Loucy (cell line): ENCODE measurements at regions not wholly inside any gene's neighbourhood (a gene's known extent, or its start where the extent isn't known, plus 50 kb on each side); places are given as distances from the start of the nearest gene placed in this dataset.

ENCODE experiments used
- H2AFZ ChIP-seq: fragments of 200-600 bp; sonication (generic); 2 replicates; pipeline ENCODE4 v1.6.0; 2016; ENCODE audit warnings: antibody characterized with exemption, mild to moderate bottlenecking, low read length, moderate library complexity
- H3F3A ChIP-seq: fragments of 200-600 bp; 2 replicates; pipeline ENCODE4 v1.6.0; 2016; ENCODE audit warnings: antibody characterized with exemption, low read depth, mild to moderate bottlenecking
- H3K27me3 ChIP-seq: fragments of 200-600 bp; sonication (generic); 2 replicates; pipeline ENCODE4 v1.6.1; 2014; ENCODE audit warnings: low read length, mild to moderate bottlenecking; ENCODE audit not compliant: insufficient read depth, poor library complexity, severe bottlenecking
- H3K36me3 ChIP-seq: fragments of 200-600 bp; sonication (generic); 2 replicates; pipeline ENCODE4 v1.6.1; 2016; ENCODE audit warnings: low read length; ENCODE audit not compliant: insufficient read depth
- H3K4me1 ChIP-seq: fragments of 200-600 bp; sonication (generic); 2 replicates; pipeline ENCODE4 v1.5.1; 2014; ENCODE audit warnings: low read length, mild to moderate bottlenecking; ENCODE audit not compliant: insufficient read depth, poor library complexity, severe bottlenecking
- H3K4me2 ChIP-seq: fragments of 200-600 bp; sonication (generic); 2 replicates; pipeline ENCODE4 v1.6.0; 2014; ENCODE audit warnings: antibody characterized with exemption, low read length, low read depth, mild to moderate bottlenecking; ENCODE audit not compliant: poor library complexity, severe bottlenecking
- H3K4me3 ChIP-seq: fragments of 200-600 bp; sonication (generic); 2 replicates; pipeline ENCODE4 v1.5.1; 2014; ENCODE audit warnings: low read length, mild to moderate bottlenecking, mixed read lengths; ENCODE audit not compliant: poor library complexity, severe bottlenecking
- H3K79me2 ChIP-seq: fragments of 200-600 bp; sonication (generic); 2 replicates; pipeline ENCODE4 v1.6.1; 2014; ENCODE audit warnings: low read length; ENCODE audit not compliant: insufficient read depth
- H3K9ac ChIP-seq: fragments of 200-600 bp; sonication (generic); 2 replicates; pipeline ENCODE4 v1.6.0; 2014; ENCODE audit warnings: mild to moderate bottlenecking, low read depth, low read length, moderate library complexity; ENCODE audit not compliant: poor library complexity, severe bottlenecking
- H3K9me2 ChIP-seq: fragments of 200-600 bp; sonication (generic); replicated peaks from 2 replicates; pipeline ENCODE4 v1.6.1; 2016; ENCODE audit warnings: low read depth, low read length, mixed read lengths
- H3K9me3 ChIP-seq: fragments of 200-600 bp; sonication (generic); 2 replicates; pipeline ENCODE4 v1.6.1; 2014; ENCODE audit warnings: mild to moderate bottlenecking, antibody characterized with exemption, low read length, low read depth; ENCODE audit not compliant: insufficient read depth
- H4K20me1 ChIP-seq: fragments of 200-600 bp; sonication (generic); 2 replicates; pipeline ENCODE4 v1.6.0; 2014; ENCODE audit warnings: antibody characterized with exemption, low read length, mild to moderate bottlenecking; ENCODE audit not compliant: insufficient read depth, poor library complexity, severe bottlenecking
- EZH2phosphoT487 ChIP-seq: fragments of 200-600 bp; IDR thresholded peaks from 2 replicates; pipeline ENCODE4 v1.6.1; 2018; ENCODE audit warnings: antibody characterized with exemption, mild to moderate bottlenecking, moderate library complexity, borderline replicate concordance
- TF ChIP-seq, protein P1 (sequence below): fragments of 200-600 bp; sonication (generic); conservative IDR thresholded peaks from 2 replicates; pipeline ENCODE4 v1.5.1; 2014; ENCODE audit warnings: mild to moderate bottlenecking, antibody characterized with exemption, low read length

DNA sequence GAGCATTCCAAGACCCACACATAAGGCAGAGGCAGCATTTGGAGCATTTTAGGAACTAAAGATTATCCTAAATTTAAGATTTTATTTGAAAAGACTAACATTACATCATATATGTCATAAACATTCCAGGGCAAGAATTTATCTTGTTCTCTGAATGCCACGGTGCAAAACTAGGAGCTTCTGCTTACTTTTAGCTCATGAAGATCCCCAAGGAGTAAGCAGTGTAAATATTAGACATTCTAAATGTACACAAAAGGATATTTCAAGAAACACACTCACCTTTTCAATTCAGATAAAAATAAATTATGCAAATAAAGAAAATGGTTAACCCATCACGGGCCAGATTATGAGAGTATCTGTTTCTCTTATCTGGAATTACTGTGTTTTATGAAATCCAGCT, 101.7 kb upstream of the ETAA1 start:
- H3K9me2 ChIP-seq: no peaks in the 10 kb centered on the region
- no peaks in the 10 kb centered on the region for H3K79me2 ChIP-seq
- no peak overlapping the region for H3K4me2 ChIP-seq
- H3K4me3 ChIP-seq: no peak overlapping the region
- no peak overlapping the region for H3K9ac ChIP-seq
- no peaks in the 10 kb centered on the region for H3F3A ChIP-seq
- H3K9me3 ChIP-seq: no peaks in the 10 kb centered on the region
- no peak overlapping the region for H2AFZ ChIP-seq
- no peaks in the 10 kb centered on the region for H3K36me3 ChIP-seq
- no peak for TF ChIP-seq EZH2phosphoT487
- TF ChIP-seq, protein P1, sequence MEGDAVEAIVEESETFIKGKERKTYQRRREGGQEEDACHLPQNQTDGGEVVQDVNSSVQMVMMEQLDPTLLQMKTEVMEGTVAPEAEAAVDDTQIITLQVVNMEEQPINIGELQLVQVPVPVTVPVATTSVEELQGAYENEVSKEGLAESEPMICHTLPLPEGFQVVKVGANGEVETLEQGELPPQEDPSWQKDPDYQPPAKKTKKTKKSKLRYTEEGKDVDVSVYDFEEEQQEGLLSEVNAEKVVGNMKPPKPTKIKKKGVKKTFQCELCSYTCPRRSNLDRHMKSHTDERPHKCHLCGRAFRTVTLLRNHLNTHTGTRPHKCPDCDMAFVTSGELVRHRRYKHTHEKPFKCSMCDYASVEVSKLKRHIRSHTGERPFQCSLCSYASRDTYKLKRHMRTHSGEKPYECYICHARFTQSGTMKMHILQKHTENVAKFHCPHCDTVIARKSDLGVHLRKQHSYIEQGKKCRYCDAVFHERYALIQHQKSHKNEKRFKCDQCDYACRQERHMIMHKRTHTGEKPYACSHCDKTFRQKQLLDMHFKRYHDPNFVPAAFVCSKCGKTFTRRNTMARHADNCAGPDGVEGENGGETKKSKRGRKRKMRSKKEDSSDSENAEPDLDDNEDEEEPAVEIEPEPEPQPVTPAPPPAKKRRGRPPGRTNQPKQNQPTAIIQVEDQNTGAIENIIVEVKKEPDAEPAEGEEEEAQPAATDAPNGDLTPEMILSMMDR: no peak
- H4K20me1 ChIP-seq: no peaks in the 10 kb centered on the region
- H3K4me1 ChIP-seq: no peaks in the 10 kb centered on the region
- H3K27me3 ChIP-seq: no peaks in the 10 kb centered on the region

DNA sequence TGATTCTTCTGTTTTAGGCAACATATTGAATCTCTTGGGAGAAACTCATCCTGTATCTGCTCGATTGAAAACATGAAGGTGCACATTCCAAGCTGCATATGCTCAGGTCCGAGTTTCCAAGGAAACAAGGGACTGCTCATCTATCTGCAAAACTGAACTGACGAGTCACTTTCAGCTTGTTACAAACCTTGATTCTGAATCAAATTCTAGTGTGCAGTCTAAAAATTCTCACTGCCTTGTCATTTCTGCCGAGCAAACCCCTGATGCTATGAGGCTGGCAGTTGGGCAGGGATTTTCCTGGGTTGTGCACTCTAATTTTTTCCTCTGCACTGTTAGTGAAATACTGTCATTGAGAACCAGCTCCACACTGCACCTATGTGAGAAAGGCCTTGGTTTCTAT, 101.3 kb upstream of the ETAA1 start:
- no peaks in the 10 kb centered on the region for H3K36me3 ChIP-seq
- H3K79me2 ChIP-seq: no peaks in the 10 kb centered on the region
- H3K27me3 ChIP-seq: no peaks in the 10 kb centered on the region
- H3K4me3 ChIP-seq: no peak overlapping the region
- H3F3A ChIP-seq: no peaks in the 10 kb centered on the region
- TF ChIP-seq, protein P1: no peak
- TF ChIP-seq EZH2phosphoT487: no peak
- H3K4me1 ChIP-seq: no peaks in the 10 kb centered on the region
- no peak overlapping the region for H2AFZ ChIP-seq
- no peaks in the 10 kb centered on the region for H3K9me3 ChIP-seq
- H4K20me1 ChIP-seq: no peaks in the 10 kb centered on the region
- H3K9me2 ChIP-seq: no peaks in the 10 kb centered on the region
- H3K9ac ChIP-seq: no peak overlapping the region
- H3K4me2 ChIP-seq: no peak overlapping the region

DNA sequence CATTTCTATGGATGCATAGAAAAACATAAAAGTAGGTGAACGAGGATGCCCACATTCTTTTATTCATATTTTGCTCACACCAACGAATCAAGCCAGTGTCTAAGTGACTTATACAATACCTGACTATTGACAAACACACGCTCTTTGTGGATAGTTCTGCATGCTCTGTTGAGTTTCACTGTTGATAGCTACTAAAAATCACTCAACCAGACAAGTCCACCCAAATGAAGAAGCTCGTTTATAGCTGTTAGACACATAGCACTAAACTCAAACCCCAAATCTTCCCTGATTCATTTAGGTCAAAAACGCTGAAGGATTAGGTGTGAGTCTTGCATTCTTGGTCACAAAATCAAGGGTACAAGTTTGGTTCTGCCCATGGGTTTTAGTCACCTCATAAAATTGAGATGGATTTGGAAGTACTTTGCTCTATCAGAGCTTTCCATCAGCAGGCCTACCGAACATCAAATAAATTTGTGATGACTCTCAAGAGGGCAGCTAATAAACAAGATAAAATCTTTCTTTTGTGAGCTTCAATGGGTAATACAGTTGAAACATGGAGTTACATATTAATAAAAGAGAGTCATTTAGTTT, 92.7 kb upstream of the ETAA1 start:
- H2AFZ ChIP-seq: no peak overlapping the region
- H3K4me2 ChIP-seq: no peak overlapping the region
- TF ChIP-seq, protein P1: no peak
- no peak for TF ChIP-seq EZH2phosphoT487
- H3K9me3 ChIP-seq: no peaks in the 10 kb centered on the region
- no peaks in the 10 kb centered on the region for H3F3A ChIP-seq
- H3K79me2 ChIP-seq: no peaks in the 10 kb centered on the region
- H3K4me3 ChIP-seq: no peak overlapping the region
- no peaks in the 10 kb centered on the region for H3K36me3 ChIP-seq
- no peak overlapping the region for H3K9ac ChIP-seq
- H4K20me1 ChIP-seq: no peaks in the 10 kb centered on the region
- no peaks in the 10 kb centered on the region for H3K9me2 ChIP-seq
- H3K27me3 ChIP-seq: no peaks in the 10 kb centered on the region
- no peaks in the 10 kb centered on the region for H3K4me1 ChIP-seq
